B cell (primary cell): ENCODE measurements at regions not wholly inside any gene's neighbourhood (a gene's known extent, or its start where the extent isn't known, plus 50 kb on each side); places are given as distances from the start of the nearest gene placed in this dataset.

Source experiments
- ATAC-seq: fragments of 200-7000 bp; cut with Tn5 transposase; one replicate; pipeline ENCODE4 v1.10.0; 2021; ENCODE audit warnings: low read depth, mild to moderate bottlenecking, moderate number of reproducible peaks, moderate library complexity
- CTCF ChIA-PET: fragments of 350-600 bp; sonication (Branson Sonifier 250); formaldehyde crosslinking; loops from one replicate; lab custom pipeline; 2021; ENCODE audit warnings: antibody characterized with exemption, inconsistent platforms; lab: Charles Lee
- POLR2A ChIA-PET: fragments of 350-600 bp; sonication (Branson Sonifier 250); formaldehyde crosslinking; loops from one replicate; lab custom pipeline; 2021; ENCODE audit warnings: antibody characterized with exemption; lab: Charles Lee
- DNase-seq: peaks from one replicate; pipeline ENCODE4 v3.0.0; 2013
- H2AFZ ChIP-seq: 2 replicates; pipeline ENCODE4 v1.6.1; 2012; ENCODE audit warnings: mild to moderate bottlenecking, low read depth, low read length; ENCODE audit not compliant: insufficient read depth, poor library complexity, severe bottlenecking
- H3K27ac ChIP-seq, 2 donors: 1 replicate in 1 of 2; 2 replicates in 1 of 2; pipeline ENCODE4 v1.5.1; 2012 to 2013; ENCODE audit warnings: low read length in 2 of 2, mild to moderate bottlenecking in 2 of 2, moderate library complexity in 1 of 2
- H3K27me3 ChIP-seq, 4 experiments: fragments of 200-600 bp in 1 of 4; sonication (generic) in 1 of 4; replicated peaks in 1 of 4; 1 replicate in 2 of 4; 2 replicates in 2 of 4; pipeline versions ENCODE4 v1.6.1 to v1.7.0; 2013 to 2016; ENCODE audit warnings: low read length in 3 of 4, mild to moderate bottlenecking in 2 of 4, mixed read lengths in 1 of 4, moderate library complexity in 1 of 4; ENCODE audit not compliant: insufficient read depth in 4 of 4, control insufficient read depth in 3 of 4; ENCODE audit errors: control extremely low read depth in 1 of 4
- H3K36me3 ChIP-seq, 2 experiments: replicated peaks in 1 of 2; 1 replicate in 1 of 2; 2 replicates in 1 of 2; pipeline versions ENCODE4 v1.6.1 to v1.7.1; 2013; ENCODE audit warnings: low read length in 1 of 2; ENCODE audit not compliant: insufficient read depth in 2 of 2, control insufficient read depth in 1 of 2; ENCODE audit errors: control extremely low read depth in 1 of 2, extremely low read depth in 1 of 2
- H3K4me1 ChIP-seq, 2 donors: fragments of 200-600 bp in 1 of 2; sonication (generic) in 1 of 2; 1 replicate in 1 of 2; 2 replicates in 1 of 2; pipeline versions ENCODE4 v1.5.1 to v1.6.1; 2013 to 2017; ENCODE audit warnings: low read length in 2 of 2; ENCODE audit not compliant: control insufficient read depth in 2 of 2, insufficient read depth in 2 of 2
- H3K4me2 ChIP-seq: replicated peaks from 2 replicates; pipeline ENCODE3; 2012; ENCODE audit warnings: mild to moderate bottlenecking, low read depth, low read length; ENCODE audit not compliant: poor library complexity, severe bottlenecking
- H3K4me3 ChIP-seq, 5 experiments: fragments of 200-600 bp in 1 of 5; sonication (generic) in 1 of 5; 1 replicate in 3 of 5; 2 replicates in 2 of 5; pipeline versions ENCODE4 v1.5.1 to v1.7.0; 2011 to 2016; ENCODE audit warnings: low read length in 4 of 5, mild to moderate bottlenecking in 4 of 5, low read depth in 2 of 5, control low read depth in 1 of 5, moderate library complexity in 1 of 5; ENCODE audit not compliant: insufficient read depth in 1 of 5; ENCODE audit errors: control extremely low read depth in 1 of 5, extremely low read depth in 1 of 5
- H3K79me2 ChIP-seq: fragments of 200-600 bp; sonication (generic); one replicate; pipeline ENCODE4 v1.6.0; 2016; ENCODE audit warnings: low read length; ENCODE audit not compliant: control insufficient read depth, insufficient read depth
- H3K9ac ChIP-seq: fragments of 200-600 bp; sonication (generic); 2 replicates; pipeline ENCODE4 v1.6.1; 2017; ENCODE audit warnings: mild to moderate bottlenecking, low read length, moderate library complexity
- H3K9me3 ChIP-seq, 3 donors: one replicate each; pipeline versions ENCODE4 v1.6.1 to v1.7.1; 2013; ENCODE audit warnings: low read length in 2 of 3; ENCODE audit not compliant: control insufficient read depth in 2 of 3, insufficient read depth in 1 of 3; ENCODE audit errors: control extremely low read depth in 1 of 3
- H4K20me1 ChIP-seq: 2 replicates; pipeline ENCODE4 v1.6.0; 2012; ENCODE audit warnings: mild to moderate bottlenecking, low read length; ENCODE audit not compliant: insufficient read depth, control insufficient read depth, poor library complexity, severe bottlenecking
- H3K27ac Mint-ChIP-seq: one replicate; pipeline ENCODE4 v1.8.0; 2021; ENCODE audit warnings: mixed read lengths
- H3K27me3 Mint-ChIP-seq: one replicate; pipeline ENCODE4 v1.8.0; 2021; ENCODE audit warnings: mixed read lengths
- H3K4me1 Mint-ChIP-seq: one replicate; pipeline ENCODE4 v1.8.0; 2021; ENCODE audit warnings: mixed read lengths
- H3K4me3 Mint-ChIP-seq: one replicate; pipeline ENCODE4 v1.8.0; 2021; ENCODE audit warnings: mixed read lengths
- H3K9me3 Mint-ChIP-seq: one replicate; pipeline ENCODE4 v1.8.0; 2022; ENCODE audit warnings: mixed read lengths; ENCODE audit not compliant: insufficient read depth
- EZH2 ChIP-seq: IDR thresholded peaks from 2 replicates; pipeline ENCODE4 v1.6.1; 2012; ENCODE audit warnings: borderline replicate concordance, low read depth, mild to moderate bottlenecking, moderate library complexity, low read length; ENCODE audit not compliant: insufficient read depth, poor library complexity, severe bottlenecking
- WGBS: methylation state at CpG from one replicate; pipeline ENCODE4 v1.1.5; 2013; ENCODE audit warnings: missing lambda C conversion rate; ENCODE audit not compliant: insufficient coverage; 5-methylcytosine and 5-hydroxymethylcytosine counted together
- intact Hi-C: fragments of 100-400 bp; cut with micrococcal nuclease; formaldehyde crosslinking; loops from one replicate; pipeline ENCODE4 v1.10.0; 2022
- TF ChIP-seq, protein P1 (sequence below): fragments of 200-600 bp; IDR thresholded peaks from one replicate; pipeline ENCODE4 v1.8.0; 2022; ENCODE audit warnings: antibody characterized with exemption, mild to moderate bottlenecking

GRCh38 chr21:15172963-15173362, 108.2 kb upstream of the NRIP1 start:
- H3K9me3 Mint-ChIP-seq, result no peaks in the 10 kb centered on the region
- WGBS, result no CpG with 5 or more reads among the region's 3 CpGs

GRCh38 chr21:15174923-15175322, 110.1 kb upstream of the NRIP1 start:
- H3K27ac Mint-ChIP-seq, result no peak overlapping the region
- no peaks in the 10 kb centered on the region for H3K4me1 ChIP-seq
- H3K27me3 ChIP-seq, result no peaks in the 10 kb centered on the region
- no peaks in the 10 kb centered on the region for H3K36me3 ChIP-seq
- CTCF ChIA-PET, result no interaction called here
- POLR2A ChIA-PET, result no interaction called here
- H4K20me1 ChIP-seq, result no peaks in the 10 kb centered on the region
- H3K9me3 Mint-ChIP-seq, result no peaks in the 10 kb centered on the region
- H3K9ac ChIP-seq, result no peak overlapping the region
- H3K4me2 ChIP-seq, result no peak overlapping the region
- no peaks in the 10 kb centered on the region for H3K79me2 ChIP-seq
- no peak overlapping the region for H3K27ac ChIP-seq
- intact Hi-C loops, result no loop called here
- H3K27me3 Mint-ChIP-seq, result peaks cover 5% of the 10 kb centered on the region
- H3K4me1 Mint-ChIP-seq, result no peaks in the 10 kb centered on the region
- no peak overlapping the region for H3K4me3 Mint-ChIP-seq
- H3K4me3 ChIP-seq, result no peak overlapping the region
- H3K9me3 ChIP-seq, result no peaks in the 10 kb centered on the region
- 60% methylated on average over 1 of the region's 3 CpGs for WGBS
- ATAC-seq (no peak), DNase-seq (no peak)
- H2AFZ ChIP-seq, result no peak overlapping the region
- no peak for TF ChIP-seq EZH2
- TF ChIP-seq, protein P1, sequence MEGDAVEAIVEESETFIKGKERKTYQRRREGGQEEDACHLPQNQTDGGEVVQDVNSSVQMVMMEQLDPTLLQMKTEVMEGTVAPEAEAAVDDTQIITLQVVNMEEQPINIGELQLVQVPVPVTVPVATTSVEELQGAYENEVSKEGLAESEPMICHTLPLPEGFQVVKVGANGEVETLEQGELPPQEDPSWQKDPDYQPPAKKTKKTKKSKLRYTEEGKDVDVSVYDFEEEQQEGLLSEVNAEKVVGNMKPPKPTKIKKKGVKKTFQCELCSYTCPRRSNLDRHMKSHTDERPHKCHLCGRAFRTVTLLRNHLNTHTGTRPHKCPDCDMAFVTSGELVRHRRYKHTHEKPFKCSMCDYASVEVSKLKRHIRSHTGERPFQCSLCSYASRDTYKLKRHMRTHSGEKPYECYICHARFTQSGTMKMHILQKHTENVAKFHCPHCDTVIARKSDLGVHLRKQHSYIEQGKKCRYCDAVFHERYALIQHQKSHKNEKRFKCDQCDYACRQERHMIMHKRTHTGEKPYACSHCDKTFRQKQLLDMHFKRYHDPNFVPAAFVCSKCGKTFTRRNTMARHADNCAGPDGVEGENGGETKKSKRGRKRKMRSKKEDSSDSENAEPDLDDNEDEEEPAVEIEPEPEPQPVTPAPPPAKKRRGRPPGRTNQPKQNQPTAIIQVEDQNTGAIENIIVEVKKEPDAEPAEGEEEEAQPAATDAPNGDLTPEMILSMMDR, result no peak

More at GRCh38 chr21:15172963-15173362, 108.2 kb upstream of the NRIP1 start:
- TF ChIP-seq EZH2, result no peak
- TF ChIP-seq, protein P1, result no peak
- intact Hi-C loops, result no loop called here
- ChIA-PET CTCF (no interaction called here), POLR2A (no interaction called here)
- ATAC-seq, result no peak
- H3K27me3 ChIP-seq, result no peaks in the 10 kb centered on the region
- no peak overlapping the region for H3K9ac ChIP-seq
- Mint-ChIP-seq H3K27ac (no peak overlapping the region), H3K4me1 (no peaks in the 10 kb centered on the region), H3K4me3 (no peak overlapping the region), H3K27me3 (no peaks in the 10 kb centered on the region)
- H3K4me2 ChIP-seq, result no peak overlapping the region
- no peak overlapping the region for H2AFZ ChIP-seq
- H3K79me2 ChIP-seq, result no peaks in the 10 kb centered on the region
- H3K4me1 ChIP-seq, result no peaks in the 10 kb centered on the region
- H3K4me3 ChIP-seq, result no peak overlapping the region
- H4K20me1 ChIP-seq, result no peaks in the 10 kb centered on the region
- H3K27ac ChIP-seq, result no peak overlapping the region
- no peaks in the 10 kb centered on the region for H3K9me3 ChIP-seq
- DNase-seq, result no peak
- no peaks in the 10 kb centered on the region for H3K36me3 ChIP-seq
